ENCODE measurements at regions not wholly inside any gene's neighbourhood (a gene's known extent, or its start where the extent isn't known, plus 50 kb on each side); places are given as distances from the start of the nearest gene placed in this dataset.

DNA sequence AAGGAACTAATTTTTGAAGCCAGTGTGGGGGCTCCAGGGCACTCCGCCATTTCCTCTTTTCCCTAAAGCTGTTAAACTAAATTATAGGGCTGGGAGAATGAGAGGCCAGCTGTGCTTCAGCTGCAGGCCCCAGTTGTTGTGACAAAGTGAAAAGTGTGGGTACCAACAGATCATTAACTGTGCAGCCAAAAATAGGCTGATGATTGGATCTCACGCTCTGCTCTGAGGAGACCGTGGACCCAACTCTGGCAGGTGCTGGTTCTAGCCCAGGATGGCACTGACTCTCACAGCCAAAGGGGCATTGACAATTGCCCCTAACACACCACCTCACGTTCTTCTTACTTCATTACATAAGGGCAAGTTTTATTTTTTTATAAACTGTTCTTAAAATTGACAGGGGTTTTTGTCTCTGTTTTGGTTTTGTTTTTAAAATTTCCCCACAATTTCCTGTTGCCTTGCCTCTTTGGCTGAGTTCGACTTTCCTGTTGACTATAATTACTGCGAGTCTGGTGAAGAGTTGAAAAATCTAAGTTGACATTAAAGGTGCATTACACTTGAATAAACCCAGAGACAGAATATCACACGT is 391.0 kb downstream of the FGF9 start:
- H3K27me3 ChIP-seq (ENCODE audit: control insufficient read depth in 2 of 2, insufficient read depth in 2 of 2, low read length in 2 of 2): peaks cover 0 to 9% of the 10 kb centered on the region in 2 experiments; a peak in 1 of 5 replicates
- no peak overlapping the region for H3K4me2 ChIP-seq (ENCODE audit: insufficient read depth, low read length)
- FAIRE-seq: no peak
- ChIA-PET CTCF (ENCODE audit: low intra/inter-chr PET ratio) (no interaction called here), POLR2A (no interaction called here)
- no peak overlapping the region for H3K4me3 ChIP-seq
- no peaks in the 10 kb centered on the region for H3K9me1 ChIP-seq (ENCODE audit: control insufficient read depth, insufficient read depth, low read length)
- ATAC-seq: no peak
- H4K20me1 ChIP-seq (replicated peaks; ENCODE audit: control insufficient read depth, insufficient read depth, low read length): no peaks in the 10 kb centered on the region
- no peak overlapping the region for H3K9ac ChIP-seq (ENCODE audit: insufficient read depth in 1 of 2, low read depth in 2 of 2, low read length in 2 of 2)
- H2AFZ ChIP-seq (ENCODE audit: low read depth, low read length): no peak overlapping the region
- no peaks in the 10 kb centered on the region for H3K4me1 ChIP-seq (replicated peaks in 1 of 2; ENCODE audit: control insufficient read depth in 2 of 2, insufficient read depth in 2 of 2, low read length in 2 of 2)
- 3% methylated on average over 7 of the region's 7 CpGs for WGBS (ENCODE audit: insufficient coverage, low coverage, missing lambda C conversion rate)
- DNase-seq (ENCODE audit: extremely low read depth in 1 of 4, low spot score in 3 of 4): no peak
- H3K27ac ChIP-seq (ENCODE audit: extremely low read depth, low read depth, low read length): no peak overlapping the region
- in situ Hi-C loops (cut with MboI) (no loop called here), intact Hi-C loops (cut with micrococcal nuclease) (no loop called here)
- H3K9me3 ChIP-seq (replicated peaks; ENCODE audit: control insufficient read depth, insufficient read depth, low read depth, low read length): no peaks in the 10 kb centered on the region
- BruUV-seq (replicated peaks): no TSS peak
- TF ChIP-seq GATAD2A (IDR thresholded peaks at IDR 0.05) (no peak), CTBP1 (IDR thresholded peaks at IDR 0.05; ENCODE audit: borderline replicate concordance) (no peak), ESRRB (CRISPR knock-in tag; IDR thresholded peaks at IDR 0.05; ENCODE audit: borderline replicate concordance) (no peak), FUS (optimal IDR thresholded peaks at IDR 0.05; ENCODE audit: low read depth, low read length) (no peak), KDM4B (IDR thresholded peaks at IDR 0.05; ENCODE audit: borderline replicate concordance in 2 of 2, low read depth in 1 of 2) (no peak), ZNF398 (CRISPR knock-in tag; IDR thresholded peaks at IDR 0.05) (no peak), ZBTB8A (IDR thresholded peaks at IDR 0.05; ENCODE audit: partially characterized antibody) (no peak), RCOR1 (IDR thresholded peaks at IDR 0.05; ENCODE audit: borderline replicate concordance in 1 of 2, low read depth in 2 of 2, low read length in 2 of 2) (no peak), ZNF699 (CRISPR knock-in tag; IDR thresholded peaks at IDR 0.05; ENCODE audit: insufficient replicate concordance) (no peak)
- H3K36me3 ChIP-seq (ENCODE audit: control insufficient read depth, insufficient read depth, low read length): no peaks in the 10 kb centered on the region
- H3K79me2 ChIP-seq (ENCODE audit: control insufficient read depth, insufficient read depth, low read length): no peaks in the 10 kb centered on the region
